ENCODE measurements at regions not wholly inside any gene's neighbourhood (a gene's known extent, or its start where the extent isn't known, plus 50 kb on each side); places are given as distances from the start of the nearest gene placed in this dataset.
"Not testable (repeated sequence)": the region's sequence is repeated elsewhere in the genome, so short reads cannot be mapped to it uniquely, and the experiment has no call there.

DNA sequence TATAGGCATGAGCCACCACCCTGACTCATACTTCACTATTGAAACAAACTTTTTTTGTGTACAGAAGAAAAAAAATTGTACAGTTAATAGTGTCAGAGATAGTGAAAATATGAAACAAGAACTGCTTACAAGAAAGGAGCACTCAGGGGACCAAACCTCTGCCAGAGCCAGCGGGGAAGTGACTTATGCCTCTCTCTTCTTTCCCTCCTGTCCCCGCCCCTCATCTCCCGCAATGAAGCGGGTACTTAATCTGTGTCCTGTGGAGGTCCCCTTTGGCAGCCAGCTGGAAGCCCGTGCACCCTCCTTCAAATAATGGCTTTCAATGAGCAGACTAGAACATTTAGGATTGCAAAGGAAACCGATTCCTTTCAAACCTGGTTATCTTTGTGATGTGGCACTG lies 51.5 kb downstream of the PPIAL4A start:
- intact Hi-C loops (cut with micrococcal nuclease); DNase-seq; H3K9me3 Mint-ChIP-seq; H3K4me3 Mint-ChIP-seq; H3K36me3 Mint-ChIP-seq; H3K27me3 Mint-ChIP-seq (ENCODE audit: low read depth in 2 of 2); H3K27me3 ChIP-seq (ENCODE audit: control insufficient read depth, insufficient read depth, low read length); H3K9me3 ChIP-seq (ENCODE audit: control insufficient read depth, insufficient read depth, low read length); H3K36me3 ChIP-seq (ENCODE audit: control insufficient read depth, insufficient read depth, low read length); H3K27ac ChIP-seq (ENCODE audit: low read length); H3K4me3 ChIP-seq (ENCODE audit: low read length); ATAC-seq: not testable (repeated sequence)
- peak overlapping the region; percentile 97 for H3K27ac Mint-ChIP-seq
- peaks cover 17 to 21% of the 10 kb centered on the region in 2 donors for H3K4me1 Mint-ChIP-seq
- peaks cover 16% of the 10 kb centered on the region for H3K4me1 ChIP-seq (ENCODE audit: control insufficient read depth, insufficient read depth, low read length)
- WGBS (ENCODE audit: insufficient coverage) = no CpG with 5 or more reads among the region's 6 CpGs

DNA sequence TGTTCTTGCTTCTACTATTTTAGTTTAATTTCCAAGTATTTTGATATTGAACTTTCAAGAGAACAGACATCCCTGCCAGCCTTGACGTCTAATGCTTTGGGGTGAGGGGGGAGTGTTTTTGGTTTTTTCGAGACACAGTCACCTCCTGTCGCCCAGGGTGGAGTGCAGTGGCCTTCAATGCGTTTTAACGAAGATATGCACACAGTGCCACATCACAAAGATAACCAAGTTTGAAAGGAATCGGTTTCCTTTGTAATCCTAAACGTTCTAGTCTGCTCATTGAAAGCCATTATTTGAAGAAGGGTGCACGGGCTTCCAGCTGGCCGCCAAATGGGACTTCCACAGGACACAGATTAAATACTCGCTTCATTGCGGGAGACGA lies 52.3 kb downstream of the PPIAL4A start:
- H3K4me3 Mint-ChIP-seq = peak overlapping the region; percentile 93
- Histone ChIP-seq H3K27ac (ENCODE audit: low read length) (peak overlapping the region; percentile 94), H3K4me1 (ENCODE audit: control insufficient read depth, insufficient read depth, low read length) (peaks cover 16% of the 10 kb centered on the region), H3K4me3 (ENCODE audit: low read length) (peak overlapping the region; percentile 51)
- 1% methylated on average over 4 of the region's 12 CpGs for WGBS (ENCODE audit: insufficient coverage)
- H3K36me3 ChIP-seq (ENCODE audit: control insufficient read depth, insufficient read depth, low read length); DNase-seq; intact Hi-C loops (cut with micrococcal nuclease); H3K27me3 Mint-ChIP-seq (ENCODE audit: low read depth in 2 of 2); H3K36me3 Mint-ChIP-seq; H3K27me3 ChIP-seq (ENCODE audit: control insufficient read depth, insufficient read depth, low read length); H3K9me3 Mint-ChIP-seq; H3K9me3 ChIP-seq (ENCODE audit: control insufficient read depth, insufficient read depth, low read length): not testable (repeated sequence)
- ATAC-seq = peak; percentile 8 to 21 (median 11)
- peaks cover 17 to 21% of the 10 kb centered on the region in 2 donors for H3K4me1 Mint-ChIP-seq
- H3K27ac Mint-ChIP-seq = peak overlapping the region; percentile 97

- intact Hi-C loops (cut with micrococcal nuclease); H3K27me3 ChIP-seq (ENCODE audit: control insufficient read depth, insufficient read depth, low read length); H3K36me3 Mint-ChIP-seq; H3K27me3 Mint-ChIP-seq (ENCODE audit: low read depth in 2 of 2); H3K36me3 ChIP-seq (ENCODE audit: control insufficient read depth, insufficient read depth, low read length); H3K9me3 Mint-ChIP-seq; H3K9me3 ChIP-seq (ENCODE audit: control insufficient read depth, insufficient read depth, low read length): not testable (repeated sequence)
- Mint-ChIP-seq H3K4me3 (peak overlapping the region; percentile 93), H3K27ac (peak overlapping the region; percentile 97), H3K4me1 (peaks cover 17 to 21% of the 10 kb centered on the region in 2 donors)
- Histone ChIP-seq H3K4me1 (ENCODE audit: control insufficient read depth, insufficient read depth, low read length) (peaks cover 16% of the 10 kb centered on the region), H3K27ac (ENCODE audit: low read length) (peak overlapping the region; percentile 94), H3K4me3 (ENCODE audit: low read length) (peak overlapping the region; percentile 51)
- peak; percentile 80 to 88 (median 80) for ATAC-seq
- WGBS (ENCODE audit: insufficient coverage) = under 1% methylated on average over 31 of the region's 34 CpGs
- peak; percentile 66 to 93 for DNase-seq
Observed at GRCh38 chr1:120942218-120942944, 52.8 kb downstream of the PPIAL4A start.

- DNase-seq; H3K4me3 ChIP-seq (ENCODE audit: low read length); H3K9me3 ChIP-seq (ENCODE audit: control insufficient read depth, insufficient read depth, low read length); H3K36me3 Mint-ChIP-seq; H3K27me3 ChIP-seq (ENCODE audit: control insufficient read depth, insufficient read depth, low read length); intact Hi-C loops (cut with micrococcal nuclease); H3K9me3 Mint-ChIP-seq; H3K36me3 ChIP-seq (ENCODE audit: control insufficient read depth, insufficient read depth, low read length); H3K27me3 Mint-ChIP-seq (ENCODE audit: low read depth in 2 of 2); H3K27ac ChIP-seq (ENCODE audit: low read length); ATAC-seq: not testable (repeated sequence)
- Mint-ChIP-seq H3K27ac (peak overlapping the region; percentile 97), H3K4me1 (peaks cover 18 to 21% of the 10 kb centered on the region in 2 donors), H3K4me3 (peak overlapping the region; percentile 93)
- no CpG with 5 or more reads among the region's 9 CpGs for WGBS (ENCODE audit: insufficient coverage)
- H3K4me1 ChIP-seq (ENCODE audit: control insufficient read depth, insufficient read depth, low read length) = peaks cover 13% of the 10 kb centered on the region
Observed at GRCh38 chr1:120942945-120943319, 53.4 kb downstream of the PPIAL4A start.

DNA sequence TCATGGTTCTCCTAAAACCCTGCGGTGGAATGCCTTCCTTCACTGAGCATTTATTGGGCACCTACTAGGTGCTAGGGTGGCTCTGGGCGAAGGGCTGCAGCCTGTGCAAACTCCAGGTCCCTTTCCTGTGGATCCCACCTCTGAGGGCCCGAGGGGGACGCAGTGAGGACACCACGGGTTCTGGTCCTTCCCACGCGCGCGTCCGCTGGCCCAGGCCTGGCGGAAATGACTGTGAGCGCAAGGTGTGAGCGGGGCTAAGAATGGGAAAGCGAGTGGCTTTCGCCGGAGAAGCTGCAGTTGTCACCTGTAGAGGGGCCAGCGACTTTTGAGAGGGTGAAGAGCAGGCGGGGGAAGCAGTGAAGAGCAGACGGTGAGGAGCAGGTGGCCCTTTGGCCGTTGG lies 55.1 kb downstream of the PPIAL4A start:
- H3K9me3 Mint-ChIP-seq; intact Hi-C loops (cut with micrococcal nuclease); H3K4me3 Mint-ChIP-seq; H3K9me3 ChIP-seq (ENCODE audit: control insufficient read depth, insufficient read depth, low read length); H3K27me3 ChIP-seq (ENCODE audit: control insufficient read depth, insufficient read depth, low read length); H3K36me3 Mint-ChIP-seq; H3K27ac ChIP-seq (ENCODE audit: low read length); ATAC-seq; H3K27me3 Mint-ChIP-seq (ENCODE audit: low read depth in 2 of 2); H3K36me3 ChIP-seq (ENCODE audit: control insufficient read depth, insufficient read depth, low read length); DNase-seq; H3K4me3 ChIP-seq (ENCODE audit: low read length); H3K4me1 ChIP-seq (ENCODE audit: control insufficient read depth, insufficient read depth, low read length): not testable (repeated sequence)
- H3K4me1 Mint-ChIP-seq = peaks cover 21 to 22% of the 10 kb centered on the region in 2 donors
- 92% methylated on average over 2 of the region's 20 CpGs for WGBS (ENCODE audit: insufficient coverage)
- H3K27ac Mint-ChIP-seq = peak overlapping the region; percentile 29 to 64

- H3K27me3 Mint-ChIP-seq (ENCODE audit: low read depth in 2 of 2); H3K27me3 ChIP-seq (ENCODE audit: control insufficient read depth, insufficient read depth, low read length); H3K36me3 ChIP-seq (ENCODE audit: control insufficient read depth, insufficient read depth, low read length); intact Hi-C loops (cut with micrococcal nuclease); H3K27ac ChIP-seq (ENCODE audit: low read length); ATAC-seq; H3K9me3 ChIP-seq (ENCODE audit: control insufficient read depth, insufficient read depth, low read length); H3K9me3 Mint-ChIP-seq; H3K27ac Mint-ChIP-seq; H3K4me3 ChIP-seq (ENCODE audit: low read length); H3K36me3 Mint-ChIP-seq; DNase-seq; H3K4me3 Mint-ChIP-seq; H3K4me1 ChIP-seq (ENCODE audit: control insufficient read depth, insufficient read depth, low read length): not testable (repeated sequence)
- peaks cover 21 to 22% of the 10 kb centered on the region in 2 donors for H3K4me1 Mint-ChIP-seq
- WGBS (ENCODE audit: insufficient coverage) = 100% methylated on average over 4 of the region's 10 CpGs
Observed at GRCh38 chr1:120945122-120945521, 55.6 kb downstream of the PPIAL4A start.

DNA sequence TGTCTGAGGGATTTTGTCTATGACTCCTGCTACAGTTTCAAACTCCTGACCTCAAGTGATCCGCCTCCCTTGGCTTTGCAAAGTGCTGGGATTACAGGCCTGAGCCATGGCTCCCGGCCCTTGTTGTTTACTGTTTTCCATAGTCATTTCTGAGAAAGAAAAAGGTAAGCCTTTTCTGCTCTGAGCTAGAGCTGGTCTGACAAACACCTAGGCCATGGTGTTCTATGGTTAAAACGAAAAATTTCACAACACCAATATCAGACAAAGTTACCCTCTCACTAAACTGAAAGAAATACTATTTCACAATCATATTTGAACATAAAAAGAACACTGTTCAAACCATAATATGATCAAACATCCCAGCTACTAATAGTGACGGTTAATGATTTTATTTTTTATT lies 57.5 kb downstream of the PPIAL4A start:
- H3K4me1 ChIP-seq (ENCODE audit: control insufficient read depth, insufficient read depth, low read length); H3K27ac Mint-ChIP-seq; H3K4me3 Mint-ChIP-seq; H3K9me3 ChIP-seq (ENCODE audit: control insufficient read depth, insufficient read depth, low read length); H3K27me3 Mint-ChIP-seq (ENCODE audit: low read depth in 2 of 2); DNase-seq; H3K9me3 Mint-ChIP-seq; H3K36me3 Mint-ChIP-seq; H3K27me3 ChIP-seq (ENCODE audit: control insufficient read depth, insufficient read depth, low read length); H3K4me3 ChIP-seq (ENCODE audit: low read length); H3K36me3 ChIP-seq (ENCODE audit: control insufficient read depth, insufficient read depth, low read length); H3K27ac ChIP-seq (ENCODE audit: low read length); intact Hi-C loops (cut with micrococcal nuclease); ATAC-seq: not testable (repeated sequence)
- H3K4me1 Mint-ChIP-seq = peaks cover 11 to 12% of the 10 kb centered on the region in 2 donors
- WGBS (ENCODE audit: insufficient coverage) = 93% methylated on average over 2 of the region's 4 CpGs

GRCh38 chr1:120949724-120950123 lies 60.2 kb downstream of the PPIAL4A start:
- WGBS (ENCODE audit: insufficient coverage) = 88% methylated on average over 3 of the region's 11 CpGs
- DNase-seq; H3K4me3 ChIP-seq (ENCODE audit: low read length); H3K36me3 Mint-ChIP-seq; H3K36me3 ChIP-seq (ENCODE audit: control insufficient read depth, insufficient read depth, low read length); ATAC-seq; H3K9me3 Mint-ChIP-seq; intact Hi-C loops (cut with micrococcal nuclease); H3K27me3 ChIP-seq (ENCODE audit: control insufficient read depth, insufficient read depth, low read length); H3K27ac Mint-ChIP-seq; H3K27ac ChIP-seq (ENCODE audit: low read length); H3K27me3 Mint-ChIP-seq (ENCODE audit: low read depth in 2 of 2); H3K9me3 ChIP-seq (ENCODE audit: control insufficient read depth, insufficient read depth, low read length); H3K4me3 Mint-ChIP-seq; H3K4me1 Mint-ChIP-seq; H3K4me1 ChIP-seq (ENCODE audit: control insufficient read depth, insufficient read depth, low read length): not testable (repeated sequence)

Measured in natural killer cell (primary cell).